ENCODE measurements at regions not wholly inside any gene's neighbourhood (a gene's known extent, or its start where the extent isn't known, plus 50 kb on each side); places are given as distances from the start of the nearest gene placed in this dataset.
"Not testable (repeated sequence)": the region's sequence is repeated elsewhere in the genome, so short reads cannot be mapped to it uniquely, and the experiment has no call there.

DNA sequence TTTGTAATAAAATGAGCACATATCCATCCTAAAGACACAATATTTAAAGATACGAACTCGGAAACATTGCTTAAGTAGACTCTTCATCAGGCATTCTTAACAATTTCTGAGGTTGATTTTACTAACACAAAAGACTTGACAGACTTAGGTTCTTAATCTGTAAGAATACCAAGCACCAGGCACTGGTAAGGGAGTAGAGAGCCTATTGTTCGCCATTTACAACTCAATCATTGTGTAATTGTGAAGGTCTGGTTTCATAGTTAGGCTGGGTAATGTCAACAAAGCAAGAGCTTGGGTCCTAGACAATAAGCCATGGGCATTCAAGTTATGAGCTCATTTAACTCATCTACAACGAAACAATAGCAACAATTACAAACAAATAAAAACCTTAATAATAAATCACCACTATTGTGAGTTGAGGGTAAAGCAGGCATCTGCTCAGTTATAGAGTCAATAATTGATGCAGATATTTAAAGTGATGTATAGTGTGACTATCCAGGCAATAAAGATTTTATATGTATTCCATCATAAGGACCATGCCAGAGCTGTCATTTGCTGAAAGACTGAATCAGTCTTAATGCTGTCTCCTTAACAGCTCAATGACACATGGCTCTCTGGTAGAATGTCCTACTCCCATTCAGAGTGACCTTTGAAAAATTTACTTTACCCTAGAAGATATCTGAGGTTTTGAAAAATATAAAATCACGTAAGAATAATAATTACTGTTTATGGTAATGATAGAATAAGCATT is 664.0 kb upstream of the PCDH7 start:
- Histone ChIP-seq H3K27ac (no peak overlapping the region), H3K9me3 (no peaks in the 10 kb centered on the region), H3K27me3 (no peaks in the 10 kb centered on the region), H3K4me1 (no peaks in the 10 kb centered on the region), H3K36me3 (no peaks in the 10 kb centered on the region), H3K4me3 (no peak overlapping the region)
- TF ChIP-seq CTCF (IDR thresholded peaks at IDR 0.05 in 4 of 5, conservative IDR thresholded peaks at IDR 0.05 in 1 of 5) (no peak), POLR2A (IDR thresholded peaks at IDR 0.05) (no peak)
- intact Hi-C loops (cut with DNase I; ENCODE audit: low total_unique reads) = no loop called here
- in situ Hi-C loops (cut with MboI; ENCODE audit: low sequenced_read_pairs in 4 of 4) = no loop called here
- DNase-seq (no peak), ATAC-seq (no peak)

DNA sequence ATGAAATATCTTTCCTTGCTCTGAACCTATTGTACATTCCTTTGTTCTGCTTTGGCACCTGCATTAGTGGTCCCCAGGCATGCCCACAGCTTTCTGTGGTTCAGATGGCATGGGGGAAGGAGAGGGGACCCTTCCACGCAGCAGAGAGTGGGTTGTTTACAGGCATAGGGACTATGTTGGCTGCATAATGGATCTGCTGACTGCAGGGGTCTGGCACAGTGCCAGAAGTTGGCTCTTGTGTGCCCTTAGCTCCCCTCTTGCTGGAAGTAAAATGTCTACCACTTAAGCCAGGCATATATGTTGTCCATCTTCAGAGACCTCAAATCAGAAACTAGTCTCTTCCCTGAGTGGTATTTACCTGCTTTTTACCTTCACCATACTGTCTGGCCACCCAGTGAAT is 651.9 kb upstream of the PCDH7 start:
- Histone ChIP-seq H3K4me3 (no peak overlapping the region), H3K36me3 (no peaks in the 10 kb centered on the region), H3K9me3 (no peaks in the 10 kb centered on the region), H3K27ac (no peak overlapping the region), H3K4me1 (no peaks in the 10 kb centered on the region), H3K27me3 (no peaks in the 10 kb centered on the region)
- ATAC-seq (no peak), DNase-seq (no peak)
- TF ChIP-seq CTCF (IDR thresholded peaks at IDR 0.05 in 4 of 5, conservative IDR thresholded peaks at IDR 0.05 in 1 of 5) (no peak), POLR2A (IDR thresholded peaks at IDR 0.05) (no peak)
- in situ Hi-C loops (cut with MboI; ENCODE audit: low sequenced_read_pairs in 4 of 4) (no loop called here), intact Hi-C loops (cut with DNase I; ENCODE audit: low total_unique reads) (no loop called here)

DNA sequence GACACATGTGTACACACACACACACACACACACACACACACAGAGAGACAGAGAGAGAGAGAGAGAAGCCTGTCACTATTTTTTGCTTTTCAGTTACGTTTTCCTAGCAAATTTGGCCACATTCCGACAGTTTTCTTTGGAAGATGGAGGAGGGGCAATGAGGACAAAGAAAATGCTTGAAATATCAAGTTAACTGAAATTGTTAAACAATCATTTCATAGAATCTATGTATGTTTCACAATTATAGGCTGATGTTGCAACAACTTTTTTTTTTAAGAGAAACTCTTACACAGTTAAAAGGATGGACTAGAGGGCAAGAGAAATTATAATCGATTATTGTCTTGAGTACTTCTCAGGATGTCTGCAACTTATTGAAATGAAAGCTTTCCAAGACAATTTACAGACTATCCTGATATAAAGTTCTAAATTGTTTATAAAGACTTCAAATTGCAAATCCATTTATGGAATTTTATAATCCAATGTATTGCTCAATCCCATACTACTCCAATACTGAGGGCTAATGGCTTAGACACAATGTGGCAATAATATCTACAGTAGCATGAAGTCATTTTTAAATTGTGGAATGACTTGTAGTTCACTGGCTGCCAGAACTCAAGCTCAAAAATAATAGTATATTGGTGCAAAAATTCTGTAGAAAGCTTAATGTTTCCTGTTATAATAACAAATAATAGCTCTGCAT is 647.0 kb upstream of the PCDH7 start:
- in situ Hi-C loops (cut with MboI; ENCODE audit: low sequenced_read_pairs in 4 of 4) = no loop called here
- H3K4me3 ChIP-seq = no peak overlapping the region
- DNase-seq (no peak), ATAC-seq (no peak)
- H3K36me3 ChIP-seq = no peaks in the 10 kb centered on the region
- intact Hi-C loops (cut with DNase I; ENCODE audit: low total_unique reads) = no loop called here
- no peaks in the 10 kb centered on the region for H3K27me3 ChIP-seq
- no peaks in the 10 kb centered on the region for H3K4me1 ChIP-seq
- TF ChIP-seq CTCF (IDR thresholded peaks at IDR 0.05 in 4 of 5, conservative IDR thresholded peaks at IDR 0.05 in 1 of 5) (no peak), POLR2A (IDR thresholded peaks at IDR 0.05) (no peak)
- no peak overlapping the region for H3K27ac ChIP-seq
- H3K9me3 ChIP-seq = no peaks in the 10 kb centered on the region

DNA sequence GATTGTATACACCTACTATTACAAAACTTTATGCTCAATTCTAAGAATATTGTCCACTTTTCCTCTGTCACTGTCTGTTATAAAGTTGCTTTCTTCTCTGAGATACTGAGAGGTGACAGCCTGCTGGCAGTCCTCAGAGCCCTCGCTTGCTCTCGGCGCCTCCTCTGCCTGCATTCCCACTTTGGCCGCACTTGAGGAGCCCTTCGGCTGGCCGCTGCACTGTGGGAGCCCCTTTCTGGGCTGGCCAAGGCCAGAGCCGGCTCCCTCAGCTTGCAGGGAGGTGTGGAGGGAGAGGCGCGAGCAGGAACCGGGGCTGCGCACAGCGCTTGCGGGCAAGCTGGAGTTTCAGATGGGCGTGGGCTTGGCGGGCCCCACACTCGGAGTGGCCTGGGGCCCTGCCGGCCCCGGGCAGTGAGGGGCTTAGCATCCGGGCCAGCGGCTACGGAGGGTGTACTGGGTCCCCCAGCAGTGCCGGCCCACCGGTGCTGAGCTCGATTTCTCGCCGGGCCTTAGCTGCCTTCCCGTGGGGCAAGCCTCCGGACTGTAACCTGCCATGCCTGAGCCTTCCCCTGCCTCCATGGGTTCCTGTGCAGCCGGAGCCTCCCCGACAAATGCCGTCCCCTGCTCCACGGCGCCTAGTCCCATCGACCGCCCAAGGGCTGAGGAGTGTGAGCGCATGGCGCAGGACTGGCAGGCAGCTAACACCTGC is 627.6 kb upstream of the PCDH7 start:
- H3K4me3 ChIP-seq; H3K36me3 ChIP-seq; in situ Hi-C loops (cut with MboI; ENCODE audit: low sequenced_read_pairs in 4 of 4); ATAC-seq; H3K27me3 ChIP-seq; H3K9me3 ChIP-seq; H3K27ac ChIP-seq; DNase-seq; intact Hi-C loops (cut with DNase I; ENCODE audit: low total_unique reads); H3K4me1 ChIP-seq: not testable (repeated sequence)

DNA sequence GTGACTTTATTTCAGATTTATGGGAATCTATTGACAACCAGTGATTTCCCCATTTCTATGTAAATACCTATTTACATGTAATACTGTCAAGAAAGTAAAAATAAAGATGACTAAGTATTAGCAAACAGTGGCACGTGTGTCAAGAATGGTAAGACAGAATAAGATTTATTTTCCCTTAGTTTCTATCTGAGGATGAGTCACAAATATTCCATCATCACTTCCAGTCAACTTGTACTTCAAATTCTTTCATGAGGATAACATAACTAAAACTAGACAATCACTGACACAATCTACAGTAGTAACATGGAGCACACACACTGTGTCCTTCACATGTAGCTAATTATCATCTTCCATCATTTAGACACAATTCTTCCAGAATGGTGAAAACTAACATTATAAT is 625.3 kb upstream of the PCDH7 start:
- ATAC-seq (no peak), DNase-seq (no peak)
- intact Hi-C loops (cut with DNase I; ENCODE audit: low total_unique reads) (no loop called here), in situ Hi-C loops (cut with MboI; ENCODE audit: low sequenced_read_pairs in 4 of 4) (no loop called here)
- TF ChIP-seq POLR2A (IDR thresholded peaks at IDR 0.05) = no peak
- TF ChIP-seq CTCF (IDR thresholded peaks at IDR 0.05 in 4 of 5, conservative IDR thresholded peaks at IDR 0.05 in 1 of 5) = no peak
- Histone ChIP-seq H3K9me3 (no peaks in the 10 kb centered on the region), H3K27ac (no peak overlapping the region), H3K27me3 (no peaks in the 10 kb centered on the region), H3K4me1 (no peaks in the 10 kb centered on the region), H3K36me3 (no peaks in the 10 kb centered on the region), H3K4me3 (no peak overlapping the region)
